ENCODE measurements at regions not wholly inside any gene's neighbourhood (a gene's known extent, or its start where the extent isn't known, plus 50 kb on each side); places are given as distances from the start of the nearest gene placed in this dataset.

- intact Hi-C loops (cut with micrococcal nuclease) (no loop called here), dilution Hi-C loops (cut with MboI; ENCODE audit: extremely low pct_ligation_motif_present, low sequenced_read_pairs) (no loop called here)
- Histone ChIP-seq H3K27ac (ENCODE audit: insufficient read depth, low read depth, low read length) (no peak overlapping the region), H3K4me2 (ENCODE audit: insufficient read depth, low read length) (no peak overlapping the region), H3K4me1 (ENCODE audit: control insufficient read depth, extremely low read depth, insufficient read depth, low read length) (no peaks in the 10 kb centered on the region), H3K9ac (replicated peaks; ENCODE audit: extremely low read depth, insufficient read depth, low read length) (no peak overlapping the region), H3K9me3 (replicated peaks; ENCODE audit: control insufficient read depth, insufficient read depth, low read length) (no peaks in the 10 kb centered on the region), H3K36me3 (ENCODE audit: control insufficient read depth in 2 of 2, extremely low read depth in 1 of 2, insufficient read depth in 2 of 2, low read length in 2 of 2) (no peaks in the 10 kb centered on the region), H3K79me2 (ENCODE audit: control insufficient read depth, insufficient read depth, low read length) (no peaks in the 10 kb centered on the region), H3K4me3 (replicated peaks in 1 of 3; ENCODE audit: insufficient read depth in 1 of 3, low read depth in 1 of 3, low read length in 3 of 3) (no peak overlapping the region), H2AFZ (ENCODE audit: low read depth, low read length) (no peak overlapping the region), H3K9me1 (replicated peaks; ENCODE audit: control insufficient read depth, extremely low read depth, insufficient read depth, low read length) (no peaks in the 10 kb centered on the region), H3K27me3 (ENCODE audit: control insufficient read depth in 2 of 2, insufficient read depth in 2 of 2, low read length in 2 of 2) (no peaks in the 10 kb centered on the region), H4K20me1 (replicated peaks; ENCODE audit: control insufficient read depth, extremely low read depth, insufficient read depth, low read length) (no peaks in the 10 kb centered on the region)
- CTCF ChIA-PET = no interaction called here
- no peak for DNase-seq (ENCODE audit: low read depth, low spot score)
- no TSS peak for BruUV-seq (replicated peaks)
- FAIRE-seq = no peak
- POLR2A ChIA-PET = no interaction called here
- no peak for TF ChIP-seq GATA2 (IDR thresholded peaks at IDR 0.05; ENCODE audit: insufficient read depth, insufficient read length, low read depth, low read length)
- no peak for TF ChIP-seq CTCF (IDR thresholded peaks at IDR 0.05; ENCODE audit: extremely low read depth in 1 of 2, insufficient read depth in 1 of 2, low read depth in 1 of 2, low read length in 2 of 2)
- TF ChIP-seq EZH2 (IDR thresholded peaks at IDR 0.05; ENCODE audit: borderline replicate concordance, low read depth, low read length, severe bottlenecking) = no peak
- TF ChIP-seq POLR2A (IDR thresholded peaks at IDR 0.05; ENCODE audit: low read depth, low read length) = no peak
- TF ChIP-seq FOS (IDR thresholded peaks at IDR 0.05; ENCODE audit: borderline replicate concordance, insufficient read depth, low read length) = no peak
- TF ChIP-seq JUN (IDR thresholded peaks at IDR 0.05; ENCODE audit: borderline replicate concordance, insufficient read depth, insufficient read length, low read depth) = no peak
- TF ChIP-seq MAX (IDR thresholded peaks at IDR 0.05; ENCODE audit: insufficient read depth, insufficient read length) = no peak
- TF ChIP-seq POLR2AphosphoS5 (IDR thresholded peaks at IDR 0.05; ENCODE audit: insufficient read depth, low read depth, low read length) = no peak
- TF ChIP-seq MYC (IDR thresholded peaks at IDR 0.05; ENCODE audit: low read depth, low read length) = no peak
Measured at GRCh38 chr18:27497246-27497645, 312.1 kb upstream of the CHST9 start.
